Muscle of arm (tissue), 1 donor: ENCODE measurements at regions not wholly inside any gene's neighbourhood (a gene's known extent, or its start where the extent isn't known, plus 50 kb on each side); places are given as distances from the start of the nearest gene placed in this dataset.

ENCODE experiments used
- DNase-seq: peaks from one replicate; pipeline ENCODE4 v3.0.0-alpha.2; 2013

DNA sequence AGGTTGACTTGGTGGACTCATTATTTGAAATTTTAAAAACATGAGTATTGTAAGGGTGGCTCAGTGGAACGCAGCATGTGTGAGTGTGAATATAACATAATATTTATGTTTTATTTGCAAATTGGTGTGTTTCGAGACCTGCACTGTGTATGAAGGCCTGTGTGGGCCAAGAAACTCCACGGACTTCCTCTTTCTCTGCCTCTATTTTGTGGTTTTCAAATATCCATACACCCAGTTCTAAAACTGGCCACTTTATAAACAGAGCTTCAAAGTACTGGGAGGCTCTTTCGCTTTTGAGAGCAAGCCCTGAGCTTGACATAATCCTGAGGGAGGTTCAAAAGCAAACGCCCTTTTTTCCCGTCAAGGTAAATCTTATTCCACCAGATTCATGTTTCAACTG lies 187.7 kb downstream of the GPAT3 start:
- DNase-seq: no peak

DNA sequence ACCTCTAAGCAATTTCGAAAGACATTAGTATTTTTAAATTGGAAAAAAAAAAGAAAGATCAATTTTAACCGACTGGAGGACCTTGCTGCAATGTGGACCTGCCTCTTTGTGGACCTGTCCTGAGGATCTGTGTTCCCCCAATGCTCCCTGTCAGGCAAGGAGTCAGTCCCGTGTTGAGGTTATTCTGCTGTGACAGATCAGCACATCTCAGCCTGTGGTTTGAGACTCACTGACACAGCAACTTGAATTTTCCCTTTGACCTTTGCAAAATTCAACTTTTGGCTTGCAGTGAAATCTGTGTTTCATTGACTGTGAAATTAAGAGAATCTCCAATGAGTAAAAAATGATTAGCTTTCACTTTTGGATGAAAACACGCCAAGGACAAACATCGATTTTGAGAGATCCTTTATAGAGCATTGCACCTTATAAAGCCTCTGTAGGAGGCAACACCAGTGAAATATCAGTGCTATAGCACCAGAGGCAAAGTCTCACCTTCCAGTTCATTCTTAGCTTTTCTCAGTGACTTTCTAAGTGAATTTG lies 186.9 kb downstream of the GPAT3 start:
- no peak for DNase-seq

- DNase-seq: no peak
Measured at GRCh38 chr4:83716874-83717273, 181.0 kb downstream of the GPAT3 start.

- no peak for DNase-seq
Measured at GRCh38 chr4:83712890-83713289, 177.0 kb downstream of the GPAT3 start.

- no peak for DNase-seq
Measured at GRCh38 chr4:83709627-83710026, 173.7 kb downstream of the GPAT3 start.

DNA sequence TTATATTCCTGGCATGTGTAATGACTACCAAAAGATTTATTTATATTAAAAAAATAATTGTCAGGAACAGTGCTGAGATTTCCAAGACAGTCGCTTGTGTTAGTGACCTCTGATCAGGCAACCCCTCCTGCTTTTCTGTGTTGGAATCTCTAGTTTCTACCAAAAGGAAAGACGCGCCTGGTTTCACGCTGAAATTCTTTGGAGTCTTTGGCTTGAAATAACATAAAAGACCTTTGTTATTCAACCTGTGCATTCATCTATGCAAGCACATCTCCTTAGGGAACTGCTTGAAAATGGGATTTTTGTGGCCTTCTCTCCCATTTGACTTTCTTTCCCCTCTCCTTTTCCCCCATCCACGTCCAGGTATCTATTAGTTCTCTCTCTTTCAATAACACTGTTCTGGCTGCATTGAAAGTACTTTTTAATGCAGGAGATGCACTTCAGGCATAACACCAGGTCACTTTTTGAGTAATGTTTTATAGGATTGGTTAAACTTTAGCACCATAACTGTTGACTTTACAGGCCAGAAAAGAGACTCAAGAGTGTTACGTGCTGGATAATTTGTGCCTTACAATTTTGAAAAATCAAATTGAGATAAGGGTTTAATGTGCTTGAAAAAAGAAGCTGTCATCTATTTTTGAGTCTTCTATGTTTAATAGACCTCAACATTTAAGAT lies 172.7 kb downstream of the GPAT3 start:
- no peak for DNase-seq

DNA sequence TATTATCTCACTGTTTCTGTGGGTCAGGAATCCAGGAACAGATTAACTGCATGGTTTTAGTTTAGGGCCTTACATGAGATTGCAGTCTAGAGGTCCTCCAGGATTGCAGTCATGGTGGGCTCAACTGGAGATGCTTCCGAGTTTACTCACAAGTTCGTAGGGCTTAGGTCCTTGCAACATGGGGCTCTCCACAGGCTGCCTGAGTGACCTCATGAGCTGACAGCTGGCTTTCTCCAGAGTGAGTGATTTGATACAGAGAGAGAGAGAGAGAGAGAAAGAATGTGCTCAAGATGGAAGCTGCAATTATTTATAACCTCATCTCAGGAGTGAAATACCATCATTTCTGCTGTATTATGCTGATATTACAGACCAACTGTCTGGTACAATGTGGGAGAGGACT lies 168.9 kb downstream of the GPAT3 start:
- DNase-seq: no peak

GRCh38 chr4:83703752-83704151 lies 167.8 kb downstream of the GPAT3 start:
- no peak for DNase-seq

DNA sequence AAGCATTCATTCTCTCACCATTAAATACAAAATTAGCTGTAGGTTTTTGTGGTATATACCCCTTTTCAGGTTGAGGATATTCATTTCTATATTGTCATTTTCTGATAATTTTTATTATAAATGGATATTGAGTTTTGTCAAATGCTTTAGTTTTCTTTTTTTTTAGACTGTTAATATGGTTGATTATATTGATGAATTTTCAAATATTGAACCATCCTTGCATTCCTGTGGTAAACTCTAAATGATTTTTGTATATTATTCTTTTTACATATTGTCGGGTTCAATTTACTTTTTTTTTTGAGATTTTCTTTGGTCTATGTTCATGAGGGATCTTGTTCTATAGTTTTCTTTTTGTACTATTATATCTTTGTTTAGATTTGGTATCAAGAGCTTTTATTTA lies 165.1 kb downstream of the GPAT3 start:
- DNase-seq: no peak

DNA sequence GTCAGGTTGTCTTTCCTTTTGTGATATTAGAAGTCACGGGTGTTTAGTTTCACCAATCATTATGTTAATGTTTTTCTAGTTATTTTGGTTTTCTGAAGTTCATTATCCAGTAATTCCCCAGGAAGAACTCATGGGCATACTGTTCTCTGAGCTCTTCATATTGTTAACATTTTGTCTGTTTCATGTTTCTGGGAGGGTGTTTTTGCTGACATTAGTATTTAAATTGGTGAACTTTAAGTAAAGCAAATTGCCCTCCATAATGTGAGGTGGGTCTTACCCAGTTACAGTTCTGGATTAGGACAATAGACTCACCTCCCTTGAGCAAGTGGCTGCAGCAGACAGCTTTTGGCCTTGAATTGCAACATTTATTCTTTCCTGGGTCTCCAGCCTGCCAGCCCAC lies 163.4 kb downstream of the GPAT3 start:
- no peak for DNase-seq

DNA sequence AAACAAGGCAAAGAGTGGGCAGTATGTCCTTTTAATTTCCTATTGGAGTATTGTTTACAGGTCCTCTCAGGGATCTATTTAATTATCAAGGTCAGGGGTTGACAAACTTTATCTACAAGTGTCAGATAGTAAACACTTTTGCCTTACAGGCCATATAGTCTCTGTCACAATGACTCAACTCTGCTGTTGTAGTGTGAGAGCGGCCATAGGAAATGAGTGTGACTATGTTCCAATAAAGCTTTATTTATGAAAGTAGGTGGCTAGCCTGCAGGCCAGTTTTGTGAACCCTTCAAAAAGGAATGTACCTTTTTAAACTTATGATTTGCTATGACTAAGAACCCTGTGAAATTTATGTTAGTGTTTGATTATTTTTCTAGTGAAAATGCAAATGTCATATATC lies 156.1 kb downstream of the GPAT3 start:
- no peak for DNase-seq

DNA sequence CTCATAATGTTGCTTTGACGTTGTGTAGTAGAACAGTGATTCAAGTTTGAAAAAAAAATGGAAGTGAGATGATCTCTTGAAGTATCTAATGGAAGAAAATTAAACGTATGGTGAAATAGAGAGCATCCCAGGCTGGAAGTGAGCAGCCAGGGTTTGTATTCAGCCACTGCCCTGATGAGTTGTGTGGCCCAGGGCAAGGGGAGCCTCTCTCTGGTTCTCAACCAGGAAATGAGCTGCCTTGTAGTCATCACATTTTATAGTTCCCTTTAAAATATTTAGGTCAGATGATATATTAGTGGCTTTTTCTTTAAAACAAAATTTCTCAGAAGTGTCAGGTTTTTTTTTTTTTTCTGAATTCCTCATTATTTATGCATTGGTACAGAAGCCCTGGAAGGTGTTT lies 150.3 kb downstream of the GPAT3 start:
- no peak for DNase-seq

DNA sequence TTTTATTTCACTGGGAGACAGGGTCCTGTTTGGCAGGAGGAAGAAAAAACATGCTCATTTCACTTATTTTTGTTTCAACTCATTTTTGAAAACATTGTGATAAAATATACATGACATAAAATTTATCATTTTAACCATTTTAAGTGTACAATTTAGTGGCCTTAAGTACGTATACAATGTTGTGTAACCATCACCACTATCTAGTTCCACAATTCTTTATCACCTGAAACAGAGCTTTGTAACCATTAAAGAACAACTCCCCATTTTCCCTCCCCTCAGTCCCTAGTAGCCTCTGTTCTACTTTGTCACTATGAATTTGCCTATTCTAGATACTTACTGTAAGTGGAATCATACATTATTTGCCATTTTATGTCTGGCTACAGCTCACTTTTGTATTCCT lies 143.8 kb downstream of the GPAT3 start:
- DNase-seq: no peak

DNA sequence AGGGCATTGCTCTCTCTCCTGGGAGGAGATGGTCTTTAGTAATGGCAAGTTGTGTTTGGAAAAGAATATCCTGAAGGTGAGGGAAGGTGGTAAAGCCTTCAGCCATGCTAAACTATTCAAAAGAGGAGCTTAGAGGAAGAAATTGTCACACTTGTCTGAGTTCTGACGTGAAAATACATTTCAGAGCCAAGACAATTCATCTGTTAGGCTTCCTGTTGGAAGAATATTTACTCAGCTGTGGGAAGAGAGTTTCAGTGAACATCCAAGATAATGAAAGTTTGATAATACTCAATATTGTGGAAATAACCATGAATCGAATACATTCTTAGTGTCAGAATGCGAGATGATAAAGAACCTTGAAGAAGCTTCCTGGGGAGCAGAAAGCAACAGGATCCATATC lies 143.3 kb downstream of the GPAT3 start:
- no peak for DNase-seq

DNA sequence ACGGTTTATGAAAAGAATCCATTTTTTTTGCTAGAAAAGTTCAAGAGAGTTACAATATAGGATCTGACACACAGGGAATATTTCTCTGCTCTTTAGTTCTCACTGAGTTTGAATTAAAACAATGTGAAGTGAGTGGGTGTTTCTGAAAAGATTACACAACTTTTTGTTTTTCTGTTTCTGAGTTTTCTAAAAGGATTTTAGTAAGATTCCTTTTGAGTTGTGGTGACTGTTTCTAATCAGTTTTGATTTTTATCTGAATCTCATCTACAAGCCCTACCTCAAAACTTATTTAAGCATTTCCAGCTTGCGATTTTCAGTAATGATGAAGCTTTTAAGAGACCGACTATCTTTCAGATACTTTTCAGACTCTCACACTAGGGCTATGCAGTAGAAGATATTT lies 141.7 kb downstream of the GPAT3 start:
- no peak for DNase-seq

GRCh38 chr4:83664741-83665140 lies 128.8 kb downstream of the GPAT3 start:
- DNase-seq: no peak

DNA sequence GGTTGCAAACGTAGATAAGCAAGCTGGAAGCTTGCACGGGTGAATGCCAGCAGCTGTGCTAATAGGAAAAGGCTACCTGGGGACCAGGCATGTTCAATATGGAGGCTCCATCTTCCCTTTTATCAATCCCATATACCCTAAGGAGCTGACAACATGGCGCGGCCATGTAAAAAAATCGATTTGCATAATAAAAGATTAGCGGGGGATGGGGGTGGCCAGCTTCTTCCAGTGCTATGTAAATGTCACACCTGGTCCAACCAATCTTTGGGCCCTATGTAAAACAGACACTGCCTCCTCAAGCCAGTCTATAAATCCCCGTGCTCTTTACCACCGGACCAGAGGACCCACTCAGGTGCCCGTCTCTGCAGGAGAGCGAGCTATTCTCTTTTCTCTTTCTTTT lies 128.2 kb downstream of the GPAT3 start:
- no peak for DNase-seq

DNA sequence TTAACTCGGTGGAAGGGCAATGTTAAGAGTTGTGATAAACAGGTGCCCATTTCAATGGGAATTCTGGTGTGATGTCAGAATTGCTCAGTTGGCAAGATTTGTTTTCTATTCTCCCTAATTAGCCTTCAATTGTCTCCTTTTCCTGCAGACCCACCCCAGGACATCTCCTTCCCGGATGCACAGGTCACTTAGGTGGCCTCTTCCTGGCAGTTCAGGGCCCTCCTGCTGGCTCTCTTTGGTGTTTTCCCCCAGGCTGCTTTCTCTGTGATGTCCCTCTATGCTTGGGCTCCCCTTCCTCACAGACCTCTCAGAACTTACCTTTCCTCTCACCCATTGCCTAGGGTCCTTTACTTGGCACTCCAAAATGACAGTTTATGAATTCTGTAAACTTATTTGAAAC lies 126.3 kb downstream of the GPAT3 start:
- no peak for DNase-seq

DNA sequence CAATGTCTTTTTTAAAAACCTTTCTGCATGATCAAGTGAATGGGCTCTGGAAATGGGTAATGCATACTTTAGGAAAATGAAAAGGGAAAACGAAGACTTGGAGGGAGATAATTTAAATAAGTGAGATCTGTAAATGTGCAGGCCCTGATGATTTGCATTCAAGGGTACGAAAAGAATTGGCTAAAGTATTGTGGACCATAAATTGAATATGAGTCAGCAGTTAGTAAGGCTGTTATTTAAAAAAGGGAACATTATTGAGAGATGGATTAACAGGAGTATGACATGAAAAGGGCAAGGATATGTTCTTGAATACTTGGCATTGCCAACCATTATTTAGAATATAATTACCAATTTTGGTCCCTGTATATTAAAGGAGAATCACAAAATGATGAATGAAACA lies 125.5 kb downstream of the GPAT3 start:
- no peak for DNase-seq

DNA sequence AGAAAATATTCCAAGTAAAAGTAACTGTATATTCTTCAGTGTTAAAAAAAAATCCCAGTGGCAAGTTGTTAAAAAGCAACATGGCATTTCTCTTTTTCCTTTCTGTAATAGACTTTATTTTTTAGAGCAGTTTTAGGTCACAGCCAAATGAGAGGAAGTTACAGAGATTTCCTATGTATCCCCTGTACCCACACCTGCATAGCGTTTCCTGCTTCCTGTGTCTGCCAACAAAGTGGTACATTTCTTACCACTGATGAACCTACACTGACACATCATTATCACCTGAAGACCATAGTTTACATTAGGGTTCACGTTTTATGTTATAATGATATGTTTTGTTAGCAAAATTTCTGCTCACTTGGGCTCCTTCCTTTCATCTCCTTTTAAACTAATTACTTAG lies 124.7 kb downstream of the GPAT3 start:
- no peak for DNase-seq

- peak; percentile 41 for DNase-seq
Measured at GRCh38 chr4:83658806-83659205, 122.9 kb downstream of the GPAT3 start.

DNA sequence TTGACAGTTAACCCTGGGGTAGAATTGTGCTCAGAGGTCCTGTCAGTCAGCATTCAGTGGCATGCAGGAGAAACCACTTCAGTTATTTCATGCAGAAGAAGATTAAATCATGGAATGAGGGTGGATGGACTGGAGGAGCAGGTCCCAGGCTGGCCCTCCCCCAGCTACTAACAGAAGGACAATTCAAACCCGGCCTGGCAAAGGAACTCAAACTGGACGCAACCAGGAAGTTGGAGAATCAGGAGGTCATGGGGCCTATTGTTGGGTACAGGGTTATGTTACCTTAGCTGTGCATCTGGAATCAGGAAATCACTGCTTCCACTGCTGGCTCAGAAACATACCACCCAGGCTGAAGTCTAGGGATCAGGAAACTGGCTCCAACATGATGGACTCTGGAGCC lies 121.4 kb downstream of the GPAT3 start:
- DNase-seq: no peak
